Neural cell (in vitro differentiated cells): ENCODE measurements at regions not wholly inside any gene's neighbourhood (a gene's known extent, or its start where the extent isn't known, plus 50 kb on each side); places are given as distances from the start of the nearest gene placed in this dataset.

Experiments
- H2AFZ ChIP-seq: fragments of 200-600, 300-800 bp; sonication (generic), shearing (Covaris generic); 2 replicates; pipeline ENCODE4 v1.6.0; 2014; ENCODE audit warnings: low read depth, mild to moderate bottlenecking, antibody characterized with exemption, low read length, moderate library complexity
- H3F3A ChIP-seq: fragments of 200-600 bp; shearing (Covaris generic); 2 replicates; pipeline ENCODE4 v1.6.1; 2016; ENCODE audit warnings: mild to moderate bottlenecking, moderate library complexity, mixed read lengths, antibody characterized with exemption, low read length; ENCODE audit not compliant: insufficient read depth, poor library complexity, severe bottlenecking
- H3K27ac ChIP-seq: fragments of 200-600, 300-800 bp; sonication (generic), shearing (Covaris generic); 2 replicates; pipeline ENCODE4 v1.5.1; 2014; ENCODE audit warnings: mild to moderate bottlenecking, low read length, moderate library complexity
- H3K27me3 ChIP-seq: fragments of 300-800, 200-600 bp; sonication (generic), shearing (Covaris generic); 2 replicates; pipeline ENCODE4 v1.6.0; 2014; ENCODE audit warnings: mild to moderate bottlenecking, low read depth, low read length, moderate library complexity; ENCODE audit not compliant: insufficient read depth
- H3K36me3 ChIP-seq: fragments of 300-800, 200-600 bp; sonication (generic), shearing (Covaris generic); 2 replicates; pipeline ENCODE4 v1.5.1; 2014; ENCODE audit warnings: mild to moderate bottlenecking, antibody characterized with exemption, low read length, moderate library complexity; ENCODE audit not compliant: insufficient read depth
- H3K4me2 ChIP-seq: fragments of 300-800, 200-600 bp; sonication (generic), shearing (Covaris generic); 2 replicates; pipeline ENCODE4 v1.6.0; 2014; ENCODE audit warnings: mild to moderate bottlenecking, low read length
- H3K4me3 ChIP-seq: fragments of 300-800, 200-600 bp; sonication (generic), shearing (Covaris generic); 2 replicates; pipeline ENCODE4 v1.5.1; 2014; ENCODE audit warnings: mild to moderate bottlenecking, low read length, moderate library complexity
- H3K79me2 ChIP-seq: fragments of 200-600 bp; shearing (Covaris generic); replicated peaks from 2 replicates; pipeline ENCODE4 v1.6.0; 2014; ENCODE audit warnings: mild to moderate bottlenecking, low read length, moderate library complexity; ENCODE audit not compliant: insufficient read depth
- H3K9ac ChIP-seq: fragments of 300-800, 200-600 bp; sonication (generic), shearing (Covaris generic); 2 replicates; pipeline ENCODE4 v1.6.1; 2016; ENCODE audit warnings: mild to moderate bottlenecking, low read length, mixed read lengths
- H3K9me2 ChIP-seq: fragments of 200-600 bp; shearing (Covaris generic); 2 replicates; pipeline ENCODE4 v1.6.1; 2016; ENCODE audit warnings: mild to moderate bottlenecking, low read length, mixed read lengths; ENCODE audit not compliant: insufficient read depth
- H3K9me3 ChIP-seq: fragments of 200-600, 300-800 bp; sonication (generic), shearing (Covaris generic); 2 replicates; pipeline ENCODE4 v1.6.1; 2016; ENCODE audit warnings: mild to moderate bottlenecking, mixed run types, low read length, moderate library complexity, mixed read lengths
- H4K20me1 ChIP-seq: fragments of 200-600 bp; shearing (Covaris generic); 2 replicates; pipeline ENCODE4 v1.6.1; 2016; ENCODE audit warnings: mild to moderate bottlenecking, mixed run types; ENCODE audit not compliant: insufficient read depth
- EP300 ChIP-seq: fragments of 450-650 bp; conservative IDR thresholded peaks from 2 replicates; pipeline ENCODE4 v1.6.1; 2014; ENCODE audit warnings: antibody characterized with exemption, mild to moderate bottlenecking, moderate library complexity; ENCODE audit not compliant: poor library complexity, severe bottlenecking
- EZH2 ChIP-seq: fragments of 200-600, 300-800 bp; shearing (Covaris generic), sonication (generic); IDR thresholded peaks from 2 replicates; pipeline ENCODE4 v1.6.1; 2014; ENCODE audit warnings: antibody characterized with exemption, low read length, borderline replicate concordance, mild to moderate bottlenecking; ENCODE audit not compliant: insufficient read depth, poor library complexity, severe bottlenecking
- MXI1 ChIP-seq: fragments of 450-650 bp; conservative IDR thresholded peaks from 2 replicates; pipeline ENCODE4 v1.6.1; 2014; ENCODE audit warnings: antibody characterized with exemption, mild to moderate bottlenecking; ENCODE audit not compliant: poor library complexity, severe bottlenecking
- POLR2AphosphoS5 ChIP-seq: IDR thresholded peaks from 2 replicates; pipeline ENCODE4 v1.6.1; 2012
- RAD21 ChIP-seq: fragments of 450-650 bp; conservative IDR thresholded peaks from 2 replicates; pipeline ENCODE4 v1.6.1; 2014; ENCODE audit warnings: antibody characterized with exemption, mild to moderate bottlenecking, moderate library complexity
- SMC3 ChIP-seq: fragments of 450-650 bp; conservative IDR thresholded peaks from 2 replicates; pipeline ENCODE4 v1.6.1; 2014; ENCODE audit warnings: antibody characterized with exemption, mild to moderate bottlenecking, moderate library complexity; ENCODE audit not compliant: poor library complexity
- TAF1 ChIP-seq: IDR thresholded peaks from 2 replicates; pipeline ENCODE4 v1.6.1; 2012; ENCODE audit warnings: low read depth
- TF ChIP-seq, protein P1 (sequence below): IDR thresholded peaks from 2 replicates; pipeline ENCODE4 v1.6.1; 2012; ENCODE audit warnings: borderline replicate concordance
- TF ChIP-seq, protein P2 (sequence below): fragments of 450-650 bp; IDR thresholded peaks from 2 replicates; pipeline ENCODE4 v1.5.1; 2014; ENCODE audit warnings: antibody characterized with exemption, mild to moderate bottlenecking, moderate library complexity; ENCODE audit not compliant: poor library complexity, severe bottlenecking

DNA sequence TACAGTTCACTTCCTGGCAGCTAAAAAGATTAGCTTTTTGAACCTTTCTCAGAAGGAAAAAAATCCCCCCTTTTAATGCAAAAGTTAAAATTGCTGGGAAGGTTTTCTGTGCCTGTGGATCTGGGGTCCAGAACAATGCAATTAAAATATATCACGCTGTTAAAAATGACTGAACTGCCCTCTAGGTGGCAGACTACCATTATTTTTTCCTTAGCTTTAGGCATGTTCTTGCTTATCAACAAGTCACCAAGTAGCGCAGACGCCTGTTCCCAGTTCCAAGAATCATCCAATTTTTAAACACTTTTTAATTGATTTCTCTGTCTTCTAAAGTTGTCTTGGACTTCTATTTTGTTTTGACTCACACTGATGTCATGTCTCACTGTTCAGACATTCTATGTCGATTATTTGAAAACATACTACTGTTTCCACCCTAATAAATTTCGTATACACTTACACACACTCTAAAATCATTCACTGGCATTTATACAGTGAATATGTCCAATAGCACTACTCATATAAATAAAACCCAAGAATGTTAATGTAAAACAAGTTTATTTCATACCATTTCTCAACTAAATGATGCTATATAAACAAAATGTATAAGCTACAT, 661.6 kb downstream of the RAPGEF2 start:
- Histone ChIP-seq H3K4me2 (no peak overlapping the region), H4K20me1 (no peaks in the 10 kb centered on the region), H3K36me3 (no peaks in the 10 kb centered on the region), H2AFZ (no peak overlapping the region), H3K9me3 (no peaks in the 10 kb centered on the region), H3K27me3 (no peaks in the 10 kb centered on the region), H3K9ac (no peak overlapping the region), H3K79me2 (no peaks in the 10 kb centered on the region), H3K9me2 (no peaks in the 10 kb centered on the region), H3K4me3 (no peak overlapping the region), H3K27ac (no peak overlapping the region), H3F3A (no peaks in the 10 kb centered on the region)
- no peak for TF ChIP-seq EP300
- no peak for TF ChIP-seq EZH2
- peak; percentile 70 for TF ChIP-seq SMC3
- TF ChIP-seq, protein P1, sequence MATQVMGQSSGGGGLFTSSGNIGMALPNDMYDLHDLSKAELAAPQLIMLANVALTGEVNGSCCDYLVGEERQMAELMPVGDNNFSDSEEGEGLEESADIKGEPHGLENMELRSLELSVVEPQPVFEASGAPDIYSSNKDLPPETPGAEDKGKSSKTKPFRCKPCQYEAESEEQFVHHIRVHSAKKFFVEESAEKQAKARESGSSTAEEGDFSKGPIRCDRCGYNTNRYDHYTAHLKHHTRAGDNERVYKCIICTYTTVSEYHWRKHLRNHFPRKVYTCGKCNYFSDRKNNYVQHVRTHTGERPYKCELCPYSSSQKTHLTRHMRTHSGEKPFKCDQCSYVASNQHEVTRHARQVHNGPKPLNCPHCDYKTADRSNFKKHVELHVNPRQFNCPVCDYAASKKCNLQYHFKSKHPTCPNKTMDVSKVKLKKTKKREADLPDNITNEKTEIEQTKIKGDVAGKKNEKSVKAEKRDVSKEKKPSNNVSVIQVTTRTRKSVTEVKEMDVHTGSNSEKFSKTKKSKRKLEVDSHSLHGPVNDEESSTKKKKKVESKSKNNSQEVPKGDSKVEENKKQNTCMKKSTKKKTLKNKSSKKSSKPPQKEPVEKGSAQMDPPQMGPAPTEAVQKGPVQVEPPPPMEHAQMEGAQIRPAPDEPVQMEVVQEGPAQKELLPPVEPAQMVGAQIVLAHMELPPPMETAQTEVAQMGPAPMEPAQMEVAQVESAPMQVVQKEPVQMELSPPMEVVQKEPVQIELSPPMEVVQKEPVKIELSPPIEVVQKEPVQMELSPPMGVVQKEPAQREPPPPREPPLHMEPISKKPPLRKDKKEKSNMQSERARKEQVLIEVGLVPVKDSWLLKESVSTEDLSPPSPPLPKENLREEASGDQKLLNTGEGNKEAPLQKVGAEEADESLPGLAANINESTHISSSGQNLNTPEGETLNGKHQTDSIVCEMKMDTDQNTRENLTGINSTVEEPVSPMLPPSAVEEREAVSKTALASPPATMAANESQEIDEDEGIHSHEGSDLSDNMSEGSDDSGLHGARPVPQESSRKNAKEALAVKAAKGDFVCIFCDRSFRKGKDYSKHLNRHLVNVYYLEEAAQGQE = no peak
- no peak for TF ChIP-seq TAF1
- TF ChIP-seq, protein P2, sequence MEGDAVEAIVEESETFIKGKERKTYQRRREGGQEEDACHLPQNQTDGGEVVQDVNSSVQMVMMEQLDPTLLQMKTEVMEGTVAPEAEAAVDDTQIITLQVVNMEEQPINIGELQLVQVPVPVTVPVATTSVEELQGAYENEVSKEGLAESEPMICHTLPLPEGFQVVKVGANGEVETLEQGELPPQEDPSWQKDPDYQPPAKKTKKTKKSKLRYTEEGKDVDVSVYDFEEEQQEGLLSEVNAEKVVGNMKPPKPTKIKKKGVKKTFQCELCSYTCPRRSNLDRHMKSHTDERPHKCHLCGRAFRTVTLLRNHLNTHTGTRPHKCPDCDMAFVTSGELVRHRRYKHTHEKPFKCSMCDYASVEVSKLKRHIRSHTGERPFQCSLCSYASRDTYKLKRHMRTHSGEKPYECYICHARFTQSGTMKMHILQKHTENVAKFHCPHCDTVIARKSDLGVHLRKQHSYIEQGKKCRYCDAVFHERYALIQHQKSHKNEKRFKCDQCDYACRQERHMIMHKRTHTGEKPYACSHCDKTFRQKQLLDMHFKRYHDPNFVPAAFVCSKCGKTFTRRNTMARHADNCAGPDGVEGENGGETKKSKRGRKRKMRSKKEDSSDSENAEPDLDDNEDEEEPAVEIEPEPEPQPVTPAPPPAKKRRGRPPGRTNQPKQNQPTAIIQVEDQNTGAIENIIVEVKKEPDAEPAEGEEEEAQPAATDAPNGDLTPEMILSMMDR = peak; percentile 77
- peak; percentile 79 for TF ChIP-seq RAD21
- TF ChIP-seq POLR2AphosphoS5 = no peak
- TF ChIP-seq MXI1 = no peak

DNA sequence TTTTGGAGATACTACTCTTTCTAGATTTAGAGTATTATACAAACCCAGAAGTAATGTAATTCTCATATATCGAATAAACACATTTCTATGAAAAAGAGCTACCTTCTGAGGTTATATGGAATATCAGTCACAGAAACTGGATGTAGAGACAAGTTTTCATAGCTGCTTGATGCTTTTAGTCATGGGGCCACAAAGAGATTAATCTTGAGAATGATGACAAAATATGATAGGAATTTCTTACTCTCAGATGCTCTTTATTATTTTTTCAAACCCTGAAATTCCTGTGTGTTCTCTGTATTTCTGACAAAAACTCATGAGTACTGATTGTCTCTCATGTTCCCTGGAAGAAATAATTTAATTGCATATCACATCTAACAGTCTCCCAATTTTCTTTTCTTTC, 662.5 kb downstream of the RAPGEF2 start:
- no peaks in the 10 kb centered on the region for H3K79me2 ChIP-seq
- no peaks in the 10 kb centered on the region for H4K20me1 ChIP-seq
- no peak overlapping the region for H3K4me2 ChIP-seq
- no peak overlapping the region for H3K27ac ChIP-seq
- no peak overlapping the region for H3K9ac ChIP-seq
- no peak overlapping the region for H3K4me3 ChIP-seq
- H3K9me2 ChIP-seq = no peaks in the 10 kb centered on the region
- H3K9me3 ChIP-seq = no peaks in the 10 kb centered on the region
- TF ChIP-seq EZH2 (no peak), EP300 (no peak), SMC3 (no peak), RAD21 (no peak), POLR2AphosphoS5 (no peak), MXI1 (no peak), TAF1 (no peak)
- TF ChIP-seq, protein P2 = no peak
- TF ChIP-seq, protein P1 = no peak
- H3K36me3 ChIP-seq = no peaks in the 10 kb centered on the region
- no peak overlapping the region for H2AFZ ChIP-seq
- no peaks in the 10 kb centered on the region for H3K27me3 ChIP-seq
- H3F3A ChIP-seq = no peaks in the 10 kb centered on the region
